Retinal pigment epithelial cell (primary cell): ENCODE measurements at regions not wholly inside any gene's neighbourhood (a gene's known extent, or its start where the extent isn't known, plus 50 kb on each side); places are given as distances from the start of the nearest gene placed in this dataset.
A peak's percentile ranks its signal among the peaks of the same experiment; 100 is the strongest.

ENCODE experiments used
- DNase-seq: peaks from one replicate; pipeline ENCODE4 v3.0.0-alpha.2; 2010; ENCODE audit warnings: low read depth
- H3K4me3 ChIP-seq: 2 replicates; pipeline ENCODE4 v1.5.1; 2011; ENCODE audit warnings: mild to moderate bottlenecking, low read length, control low read depth, moderate library complexity
- TF ChIP-seq, protein P1 (sequence below): conservative IDR thresholded peaks from 2 replicates; pipeline ENCODE4 v1.5.1; 2011; ENCODE audit warnings: low read depth, low read length, control low read depth, inconsistent platforms

DNA sequence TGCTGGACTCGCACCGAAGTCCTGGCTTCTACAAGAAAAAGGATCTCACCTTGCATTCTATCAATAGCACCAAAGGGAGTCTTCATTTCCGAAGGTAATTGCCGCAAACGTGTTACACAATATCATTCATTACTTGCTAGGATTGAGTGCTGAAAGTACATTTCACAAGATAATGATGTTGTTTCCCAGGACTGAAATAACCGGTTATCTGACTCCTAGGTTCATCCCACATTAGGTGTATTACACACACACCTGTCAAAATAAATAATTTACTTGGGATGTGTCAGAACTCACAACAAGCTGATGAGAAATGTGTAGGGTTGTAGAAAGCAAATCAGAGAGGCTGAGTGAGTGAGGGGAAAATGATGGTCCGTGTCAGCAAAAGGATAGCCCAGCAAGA lies 219.4 kb upstream of the RHOBTB1 start:
- DNase-seq: no peak
- TF ChIP-seq, protein P1, sequence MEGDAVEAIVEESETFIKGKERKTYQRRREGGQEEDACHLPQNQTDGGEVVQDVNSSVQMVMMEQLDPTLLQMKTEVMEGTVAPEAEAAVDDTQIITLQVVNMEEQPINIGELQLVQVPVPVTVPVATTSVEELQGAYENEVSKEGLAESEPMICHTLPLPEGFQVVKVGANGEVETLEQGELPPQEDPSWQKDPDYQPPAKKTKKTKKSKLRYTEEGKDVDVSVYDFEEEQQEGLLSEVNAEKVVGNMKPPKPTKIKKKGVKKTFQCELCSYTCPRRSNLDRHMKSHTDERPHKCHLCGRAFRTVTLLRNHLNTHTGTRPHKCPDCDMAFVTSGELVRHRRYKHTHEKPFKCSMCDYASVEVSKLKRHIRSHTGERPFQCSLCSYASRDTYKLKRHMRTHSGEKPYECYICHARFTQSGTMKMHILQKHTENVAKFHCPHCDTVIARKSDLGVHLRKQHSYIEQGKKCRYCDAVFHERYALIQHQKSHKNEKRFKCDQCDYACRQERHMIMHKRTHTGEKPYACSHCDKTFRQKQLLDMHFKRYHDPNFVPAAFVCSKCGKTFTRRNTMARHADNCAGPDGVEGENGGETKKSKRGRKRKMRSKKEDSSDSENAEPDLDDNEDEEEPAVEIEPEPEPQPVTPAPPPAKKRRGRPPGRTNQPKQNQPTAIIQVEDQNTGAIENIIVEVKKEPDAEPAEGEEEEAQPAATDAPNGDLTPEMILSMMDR: no peak
- H3K4me3 ChIP-seq: no peak overlapping the region

DNA sequence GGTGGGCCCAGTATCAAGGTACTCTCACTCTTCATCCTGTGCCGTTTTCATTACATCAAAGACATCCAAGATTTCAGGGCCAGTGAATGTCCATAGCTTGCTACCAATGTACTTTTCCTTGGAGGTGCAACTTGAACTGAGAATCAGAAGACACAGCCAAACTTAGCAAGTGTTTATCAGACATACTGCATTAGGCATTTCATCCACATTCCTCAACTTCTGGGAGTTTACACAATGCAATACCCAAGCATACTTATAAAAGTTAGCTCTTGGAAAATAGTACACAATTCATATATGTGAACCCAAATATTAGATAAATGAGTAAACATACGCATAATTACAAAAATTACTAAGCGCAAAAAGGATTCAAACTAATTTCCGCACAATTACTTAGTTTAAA lies 216.3 kb upstream of the RHOBTB1 start:
- DNase-seq: no peak
- no peak overlapping the region for H3K4me3 ChIP-seq
- TF ChIP-seq, protein P1: no peak

DNA sequence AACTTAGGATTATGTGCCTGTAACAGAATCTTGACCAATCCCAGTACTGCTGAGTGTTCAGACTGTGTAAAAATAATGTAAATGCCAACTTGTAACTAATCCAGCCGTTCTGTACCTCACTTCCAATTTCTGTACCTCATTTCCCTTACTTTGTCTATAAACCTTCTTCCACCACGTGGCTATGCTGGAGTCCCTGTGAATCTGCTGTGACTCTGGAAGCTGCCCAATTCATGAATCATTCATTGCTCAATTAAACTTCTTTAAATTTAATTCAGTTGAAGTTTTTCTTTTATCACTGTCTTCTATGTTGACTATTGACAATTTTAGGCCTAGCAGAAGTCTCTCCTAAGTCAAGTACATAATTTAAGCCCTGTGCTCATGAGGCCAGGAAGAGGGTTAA lies 215.3 kb upstream of the RHOBTB1 start:
- TF ChIP-seq, protein P1: no peak
- H3K4me3 ChIP-seq: no peak overlapping the region
- DNase-seq: no peak

DNA sequence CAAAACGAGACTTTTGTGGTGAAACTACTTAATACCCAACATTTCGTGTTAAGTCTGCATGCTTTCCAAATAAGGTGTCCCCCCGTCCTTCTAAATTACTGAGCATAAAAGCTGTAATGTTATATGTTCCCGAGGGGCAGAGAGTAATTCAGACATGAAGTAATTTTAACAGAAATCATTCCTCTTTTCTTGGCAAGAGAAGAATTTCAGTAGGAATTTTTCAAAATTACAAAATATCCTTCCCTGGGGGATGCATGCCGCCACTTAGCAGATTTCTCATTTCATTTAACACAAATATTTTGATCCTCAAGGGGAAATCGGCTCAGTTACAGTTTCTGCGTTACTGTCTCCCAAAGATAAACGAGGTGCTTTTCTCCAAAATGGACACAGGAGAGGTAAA lies 213.2 kb upstream of the RHOBTB1 start:
- no peak overlapping the region for H3K4me3 ChIP-seq
- DNase-seq: no peak
- TF ChIP-seq, protein P1: no peak

DNA sequence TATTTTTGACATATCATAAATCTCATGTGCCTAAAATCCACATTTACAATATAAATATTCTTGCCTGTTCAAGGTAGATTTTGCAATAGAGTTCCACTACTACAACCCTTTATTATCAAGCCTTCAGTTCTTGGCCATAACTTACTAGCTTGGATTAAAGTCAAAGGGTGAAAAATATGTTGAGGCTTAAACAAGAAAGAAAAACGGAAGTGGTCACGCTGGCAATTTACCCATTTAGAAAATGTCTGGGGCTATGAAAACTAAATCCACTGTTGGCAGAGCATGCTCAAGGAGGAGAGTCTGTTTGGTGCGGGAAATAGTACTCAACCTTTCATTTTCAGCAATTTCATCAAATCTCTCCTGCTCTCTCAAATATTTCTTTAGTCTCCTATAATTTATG lies 209.8 kb upstream of the RHOBTB1 start:
- no peak overlapping the region for H3K4me3 ChIP-seq
- DNase-seq: peak; percentile 39
- TF ChIP-seq, protein P1: no peak

DNA sequence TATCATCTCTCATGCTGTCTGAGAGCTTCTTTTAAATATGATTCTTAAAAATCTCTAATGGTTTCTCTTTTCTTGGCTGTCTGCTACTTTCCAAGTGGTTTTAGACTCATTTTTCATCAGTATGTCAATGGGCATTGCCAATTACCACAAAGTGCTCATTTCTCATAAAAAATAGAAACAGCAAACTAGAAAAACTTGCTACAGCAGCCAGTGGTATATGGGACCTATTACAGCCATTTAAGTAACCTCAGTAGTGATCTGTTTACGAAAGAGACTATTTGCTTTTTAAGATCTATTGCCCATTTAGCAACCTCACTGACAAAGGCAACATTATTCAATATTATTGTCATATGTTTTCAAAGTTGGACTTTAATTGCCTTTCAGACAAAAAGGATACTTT lies 207.1 kb upstream of the RHOBTB1 start:
- H3K4me3 ChIP-seq: no peak overlapping the region
- DNase-seq: no peak
- TF ChIP-seq, protein P1: no peak

DNA sequence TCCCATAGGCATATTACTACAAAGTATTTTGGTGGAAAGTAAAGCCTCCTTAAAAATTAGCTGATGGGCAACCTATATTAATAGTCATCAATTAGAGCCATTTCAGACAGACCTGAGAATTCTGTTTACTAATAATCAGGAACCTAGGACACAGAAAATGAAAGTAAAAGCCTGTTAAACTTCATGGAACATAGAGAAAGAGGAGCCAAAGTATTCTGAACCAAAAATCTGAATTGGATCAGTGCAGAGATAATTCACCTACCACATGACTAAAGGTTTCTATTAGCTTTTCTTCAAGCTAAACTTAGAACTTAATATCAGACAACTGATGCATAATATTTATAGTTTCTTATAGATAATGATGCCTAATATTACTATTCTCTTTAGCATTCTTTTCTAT lies 204.5 kb upstream of the RHOBTB1 start:
- H3K4me3 ChIP-seq: no peak overlapping the region
- TF ChIP-seq, protein P1: no peak
- DNase-seq: no peak
